ENCODE measurements at regions not wholly inside any gene's neighbourhood (a gene's known extent, or its start where the extent isn't known, plus 50 kb on each side); places are given as distances from the start of the nearest gene placed in this dataset.

GRCh38 chr2:144322379-144322778, 197.5 kb downstream of the ZEB2 start:
- Mint-ChIP-seq H3K27me3 (ENCODE audit: low read depth) (no peaks in the 10 kb centered on the region), H3K36me3 (ENCODE audit: low read depth) (no peaks in the 10 kb centered on the region)

GRCh38 chr2:144320491-144320890, 199.4 kb downstream of the ZEB2 start:
- no peak for TF ChIP-seq CTCF (IDR thresholded peaks at IDR 0.05)
- Mint-ChIP-seq H3K4me1 (ENCODE audit: low read depth) (peaks cover 21% of the 10 kb centered on the region), H3K36me3 (ENCODE audit: low read depth) (peaks cover under 1% of the 10 kb centered on the region), H3K27ac (ENCODE audit: unreplicated experiment) (peak overlapping the region; percentile 64), H3K9me3 (ENCODE audit: low read depth) (peaks cover 7% of the 10 kb centered on the region), H3K27me3 (ENCODE audit: low read depth) (no peaks in the 10 kb centered on the region), H3K4me3 (ENCODE audit: unreplicated experiment) (no peak overlapping the region)
- DNase-seq (ENCODE audit: low spot score): no peak

More at GRCh38 chr2:144322379-144322778, 197.5 kb downstream of the ZEB2 start:
- no peak for DNase-seq (ENCODE audit: low spot score)
- Mint-ChIP-seq H3K27ac (ENCODE audit: unreplicated experiment) (no peak overlapping the region), H3K9me3 (ENCODE audit: low read depth) (peaks cover 7% of the 10 kb centered on the region), H3K4me3 (ENCODE audit: unreplicated experiment) (no peak overlapping the region), H3K4me1 (ENCODE audit: low read depth) (peaks cover 32% of the 10 kb centered on the region)
- no peak for TF ChIP-seq CTCF (IDR thresholded peaks at IDR 0.05)

GRCh38 chr2:144317071-144317738, 202.7 kb downstream of the ZEB2 start:
- Mint-ChIP-seq H3K36me3 (ENCODE audit: low read depth) (peaks cover 7% of the 10 kb centered on the region), H3K4me3 (ENCODE audit: unreplicated experiment) (no peak overlapping the region), H3K27me3 (ENCODE audit: low read depth) (no peaks in the 10 kb centered on the region), H3K27ac (ENCODE audit: unreplicated experiment) (no peak overlapping the region), H3K4me1 (ENCODE audit: low read depth) (peaks cover 12% of the 10 kb centered on the region), H3K9me3 (ENCODE audit: low read depth) (peaks cover 10% of the 10 kb centered on the region)
- TF ChIP-seq CTCF (IDR thresholded peaks at IDR 0.05): no peak
- DNase-seq (ENCODE audit: low spot score): no peak

- Mint-ChIP-seq H3K9me3 (ENCODE audit: low read depth) (peaks cover 24% of the 10 kb centered on the region), H3K4me1 (ENCODE audit: low read depth) (no peaks in the 10 kb centered on the region), H3K4me3 (ENCODE audit: unreplicated experiment) (no peak overlapping the region), H3K36me3 (ENCODE audit: low read depth) (peaks cover 12% of the 10 kb centered on the region), H3K27ac (ENCODE audit: unreplicated experiment) (no peak overlapping the region), H3K27me3 (ENCODE audit: low read depth) (no peaks in the 10 kb centered on the region)
- TF ChIP-seq CTCF (IDR thresholded peaks at IDR 0.05): no peak
- no peak for DNase-seq (ENCODE audit: low spot score)
Observed at GRCh38 chr2:144310889-144311608, 208.9 kb downstream of the ZEB2 start.

- no peak overlapping the region for H3K27ac Mint-ChIP-seq (ENCODE audit: unreplicated experiment)
- H3K36me3 Mint-ChIP-seq (ENCODE audit: low read depth): peaks cover 11% of the 10 kb centered on the region
- H3K9me3 Mint-ChIP-seq (ENCODE audit: low read depth): peaks cover 29% of the 10 kb centered on the region
- H3K27me3 Mint-ChIP-seq (ENCODE audit: low read depth): no peaks in the 10 kb centered on the region
- H3K4me3 Mint-ChIP-seq (ENCODE audit: unreplicated experiment): no peak overlapping the region
- no peaks in the 10 kb centered on the region for H3K4me1 Mint-ChIP-seq (ENCODE audit: low read depth)
- DNase-seq (ENCODE audit: low spot score): no peak
- no peak for TF ChIP-seq CTCF (IDR thresholded peaks at IDR 0.05)
Observed at GRCh38 chr2:144310484-144310883, 209.4 kb downstream of the ZEB2 start.

Data from chondrocyte (in vitro differentiated cells).